ENCODE measurements at regions not wholly inside any gene's neighbourhood (a gene's known extent, or its start where the extent isn't known, plus 50 kb on each side); places are given as distances from the start of the nearest gene placed in this dataset.

DNA sequence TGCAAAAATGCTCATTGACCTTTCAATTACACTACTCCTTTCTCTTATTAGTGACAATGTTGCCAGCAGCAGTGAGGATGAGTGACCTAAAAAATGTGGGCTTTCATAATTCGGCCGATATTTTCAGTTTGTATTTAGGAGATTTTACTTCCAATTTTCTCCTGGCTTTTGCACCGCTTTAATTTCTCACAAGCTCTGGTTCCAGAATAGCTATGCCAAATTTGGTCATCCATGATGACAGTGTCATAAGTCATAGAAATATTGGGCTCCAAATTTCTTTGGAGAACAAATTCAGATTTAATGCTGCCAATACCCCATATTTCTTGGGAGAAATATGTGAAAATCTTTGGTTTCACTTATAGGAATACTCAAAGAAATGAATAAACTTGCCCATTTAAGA is 187.7 kb upstream of the HCCS start:
- Histone ChIP-seq H3K4me1 (replicated peaks in 1 of 4; ENCODE audit: control insufficient read depth in 3 of 4, insufficient read depth in 4 of 4, low read length in 3 of 4) (no peaks in the 10 kb centered on the region), H3K9ac (replicated peaks in 1 of 4; ENCODE audit: extremely low read depth in 1 of 4, low read depth in 3 of 4, low read length in 3 of 4) (no peak overlapping the region), H3K79me2 (ENCODE audit: control insufficient read depth in 1 of 2, insufficient read depth in 2 of 2, low read length in 2 of 2) (no peaks in the 10 kb centered on the region), H2BK120ac (replicated peaks; ENCODE audit: low read depth, low read length) (no peak overlapping the region), H2BK5ac (ENCODE audit: low read depth, low read length) (no peak overlapping the region), H3K56ac (replicated peaks; ENCODE audit: insufficient read length, low read depth, low read length) (no peak overlapping the region), H2BK12ac (ENCODE audit: low read depth, low read length) (no peak overlapping the region), H3K23ac (ENCODE audit: insufficient read length) (no peak overlapping the region), H2AK5ac (ENCODE audit: low read depth, low read length) (no peak overlapping the region), H3K79me1 (ENCODE audit: low read depth, low read length) (no peaks in the 10 kb centered on the region), H3K23me2 (ENCODE audit: low read depth, low read length) (no peaks in the 10 kb centered on the region), H2BK20ac (ENCODE audit: low read length) (no peak overlapping the region), H3K18ac (ENCODE audit: extremely low read depth, low read length) (no peak overlapping the region), H3K4me3 (ENCODE audit: extremely low read depth in 1 of 4, insufficient read depth in 2 of 4, low read depth in 3 of 4, low read length in 4 of 4) (no peak overlapping the region), H4K91ac (replicated peaks; ENCODE audit: insufficient read length, low read length) (no peak overlapping the region), H3K14ac (ENCODE audit: insufficient read length) (no peak overlapping the region), H3K36me3 (ENCODE audit: control insufficient read depth in 2 of 4, insufficient read depth in 4 of 4, low read length in 3 of 4) (no peaks in the 10 kb centered on the region), H3K4ac (replicated peaks; ENCODE audit: insufficient read length, low read depth, low read length) (no peak overlapping the region), H3K4me2 (ENCODE audit: insufficient read depth in 1 of 2, low read depth in 2 of 2, low read length in 2 of 2) (no peak overlapping the region), H3K27ac (ENCODE audit: low read depth, low read length) (no peak overlapping the region), H4K8ac (ENCODE audit: extremely low read depth, insufficient read depth, low read length) (no peak overlapping the region), H4K5ac (ENCODE audit: insufficient read length, low read depth, low read length) (no peak overlapping the region), H2BK15ac (ENCODE audit: low read length) (no peak overlapping the region), H4K20me1 (replicated peaks in 1 of 2; ENCODE audit: control insufficient read depth in 1 of 2, insufficient read depth in 2 of 2, low read length in 2 of 2) (no peaks in the 10 kb centered on the region), H3K27me3 (replicated peaks in 1 of 4; ENCODE audit: control insufficient read depth in 3 of 4, extremely low read depth in 1 of 4, insufficient read depth in 3 of 4, low read length in 3 of 4) (no peaks in the 10 kb centered on the region), H3K9me3 (ENCODE audit: insufficient read depth in 2 of 2, low read depth in 1 of 2, low read length in 1 of 2) (no peaks in the 10 kb centered on the region), H2AFZ (ENCODE audit: low read length) (no peak overlapping the region)
- 100% methylated on average over 3 of the region's 3 CpGs; no CpG with 5 or more reads in 1 of the 2 experiments for WGBS, 2 experiments (ENCODE audit: extremely low coverage in 1 of 2, insufficient coverage in 1 of 2, insufficient read length in 1 of 2, insufficient replicate concordance in 2 of 2, low coverage in 1 of 2, low lambda C conversion rate in 2 of 2, missing lambda C conversion rate in 1 of 2)
- no peak for FAIRE-seq
- DNase-seq (ENCODE audit: low read depth in 1 of 2, low spot score in 2 of 2) = no peak
- TF ChIP-seq YY1 (IDR thresholded peaks at IDR 0.05; ENCODE audit: low read depth, low read length) (no peak), CEBPB (IDR thresholded peaks at IDR 0.05; ENCODE audit: low read depth, low read length) (no peak)
- TF ChIP-seq, protein P1, sequence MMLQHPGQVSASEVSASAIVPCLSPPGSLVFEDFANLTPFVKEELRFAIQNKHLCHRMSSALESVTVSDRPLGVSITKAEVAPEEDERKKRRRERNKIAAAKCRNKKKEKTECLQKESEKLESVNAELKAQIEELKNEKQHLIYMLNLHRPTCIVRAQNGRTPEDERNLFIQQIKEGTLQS (IDR thresholded peaks at IDR 0.05; ENCODE audit: insufficient read depth, low read depth, low read length) = no peak
- ChIA-PET POLR2A (ENCODE audit: partially characterized antibody) (no interaction called here), CTCF (ENCODE audit: partially characterized antibody) (no interaction called here)
